ENCODE measurements at regions not wholly inside any gene's neighbourhood (a gene's known extent, or its start where the extent isn't known, plus 50 kb on each side); places are given as distances from the start of the nearest gene placed in this dataset.
"Not testable (repeated sequence)": the region's sequence is repeated elsewhere in the genome, so short reads cannot be mapped to it uniquely, and the experiment has no call there.

- in situ Hi-C loops (cut with HindIII; ENCODE audit: low pct_ligation_motif_present, low pct_unique_long_range_greater_than_20kb, low sequenced_read_pairs); DNase-seq: not testable (repeated sequence)
These were observed 54.0 kb downstream of the CYP26A1 start for GRCh38 chr10:93127642-93128215.

GRCh38 chr10:93131986-93132385 is 58.3 kb downstream of the CYP26A1 start:
- DNase-seq: no peak
- in situ Hi-C loops (cut with HindIII; ENCODE audit: low pct_ligation_motif_present, low pct_unique_long_range_greater_than_20kb, low sequenced_read_pairs): no loop called here

- no peak for DNase-seq
- in situ Hi-C loops (cut with HindIII; ENCODE audit: low pct_ligation_motif_present, low pct_unique_long_range_greater_than_20kb, low sequenced_read_pairs): no loop called here
These were observed 64.6 kb downstream of the CYP26A1 start for GRCh38 chr10:93138113-93138870.

GRCh38 chr10:93139059-93139655 is 65.5 kb downstream of the CYP26A1 start:
- DNase-seq: no peak
- in situ Hi-C loops (cut with HindIII; ENCODE audit: low pct_ligation_motif_present, low pct_unique_long_range_greater_than_20kb, low sequenced_read_pairs): no loop called here

DNA sequence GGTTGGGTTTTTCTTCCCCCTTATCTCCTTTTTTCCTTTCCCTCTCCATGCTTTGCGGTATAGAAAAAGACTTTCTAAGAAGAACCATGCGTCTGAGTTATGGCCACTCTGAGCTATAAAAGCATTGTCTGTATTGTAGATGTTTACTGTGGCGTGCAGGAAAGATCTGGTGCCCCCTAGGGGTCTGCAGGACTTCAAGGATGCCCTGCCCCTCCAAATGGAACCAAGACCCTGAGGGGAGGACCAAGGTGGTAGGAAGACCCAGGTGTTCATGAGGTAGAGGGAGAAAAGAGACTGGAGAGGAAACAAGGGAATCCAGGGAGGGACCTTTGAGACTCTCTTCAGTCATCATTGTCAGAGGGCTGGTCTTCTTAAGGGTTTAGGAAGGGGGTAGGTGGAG is 68.8 kb downstream of the CYP26A1 start:
- in situ Hi-C loops (cut with HindIII; ENCODE audit: low pct_ligation_motif_present, low pct_unique_long_range_greater_than_20kb, low sequenced_read_pairs): no loop called here
- DNase-seq: no peak

GRCh38 chr10:93143281-93143680 is 69.6 kb downstream of the CYP26A1 start:
- DNase-seq: no peak
- in situ Hi-C loops (cut with HindIII; ENCODE audit: low pct_ligation_motif_present, low pct_unique_long_range_greater_than_20kb, low sequenced_read_pairs): no loop called here

DNA sequence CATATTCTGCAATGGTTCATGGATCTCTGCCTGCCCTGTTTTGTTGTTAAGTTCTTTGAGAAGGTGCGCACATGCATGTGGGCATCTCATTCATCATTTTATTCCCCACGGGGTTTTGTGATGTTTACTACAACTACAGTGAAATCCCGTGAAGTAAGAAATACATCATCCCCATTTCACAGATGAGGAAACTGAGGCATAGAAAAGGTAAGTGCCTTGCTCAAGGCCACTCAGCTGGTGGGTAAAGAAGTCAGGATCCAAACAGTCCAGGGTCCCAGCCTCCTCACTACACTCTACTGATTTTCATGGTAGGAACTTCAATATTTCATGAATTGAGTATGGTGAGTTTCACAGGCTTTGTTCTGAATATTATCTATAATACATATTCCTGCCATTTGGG is 72.6 kb downstream of the CYP26A1 start:
- in situ Hi-C loops (cut with HindIII; ENCODE audit: low pct_ligation_motif_present, low pct_unique_long_range_greater_than_20kb, low sequenced_read_pairs): no loop called here

DNA sequence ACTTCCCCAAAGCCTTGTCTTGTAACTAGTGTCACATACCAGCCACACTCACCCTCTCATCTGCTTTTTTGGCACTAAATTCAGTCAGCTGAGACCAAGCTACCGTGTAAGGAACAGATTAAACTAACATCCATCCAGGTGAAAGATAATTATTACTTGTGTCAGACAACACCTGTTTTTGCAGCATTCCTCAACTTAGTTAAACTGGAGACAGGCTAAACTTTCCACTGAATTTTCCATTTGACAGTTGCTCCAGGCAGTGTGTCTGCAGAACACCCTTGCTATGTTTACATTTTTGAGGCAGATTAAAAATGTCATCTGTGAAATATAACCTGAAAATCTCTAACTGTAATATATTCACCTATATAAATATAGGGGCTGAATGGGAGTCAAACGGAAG is 73.6 kb downstream of the CYP26A1 start:
- no peak for DNase-seq

More for the DNA sequence above, 72.6 kb downstream of the CYP26A1 start:
- DNase-seq: no peak

DNA sequence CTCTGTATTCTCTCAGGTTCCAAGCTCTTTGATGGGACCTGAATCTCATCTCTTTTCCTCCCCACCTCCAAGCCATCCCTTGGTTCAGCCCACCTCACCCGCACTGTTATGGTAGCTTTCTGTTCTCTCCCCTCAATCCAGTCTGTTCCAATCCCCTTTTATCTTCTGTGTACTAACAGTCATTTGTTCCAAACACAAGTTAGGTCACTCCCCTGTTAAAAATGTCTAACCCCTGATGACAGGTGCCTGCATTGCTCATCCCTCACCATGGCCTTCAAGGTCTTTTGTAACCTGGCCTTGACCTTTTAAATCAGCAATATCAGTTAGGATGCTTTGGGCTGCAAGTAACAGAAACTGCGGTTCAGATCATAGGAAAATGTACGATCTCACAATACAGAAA is 74.8 kb downstream of the CYP26A1 start:
- in situ Hi-C loops (cut with HindIII; ENCODE audit: low pct_ligation_motif_present, low pct_unique_long_range_greater_than_20kb, low sequenced_read_pairs): no loop called here
- no peak for DNase-seq

More for the DNA sequence above, 73.6 kb downstream of the CYP26A1 start:
- in situ Hi-C loops (cut with HindIII; ENCODE audit: low pct_ligation_motif_present, low pct_unique_long_range_greater_than_20kb, low sequenced_read_pairs): no loop called here

- no peak for DNase-seq
- in situ Hi-C loops (cut with HindIII; ENCODE audit: low pct_ligation_motif_present, low pct_unique_long_range_greater_than_20kb, low sequenced_read_pairs): no loop called here
These were observed 76.1 kb downstream of the CYP26A1 start for GRCh38 chr10:93149761-93150160.

GRCh38 chr10:93150289-93150688 is 76.6 kb downstream of the CYP26A1 start:
- no peak for DNase-seq
- in situ Hi-C loops (cut with HindIII; ENCODE audit: low pct_ligation_motif_present, low pct_unique_long_range_greater_than_20kb, low sequenced_read_pairs): no loop called here

DNA sequence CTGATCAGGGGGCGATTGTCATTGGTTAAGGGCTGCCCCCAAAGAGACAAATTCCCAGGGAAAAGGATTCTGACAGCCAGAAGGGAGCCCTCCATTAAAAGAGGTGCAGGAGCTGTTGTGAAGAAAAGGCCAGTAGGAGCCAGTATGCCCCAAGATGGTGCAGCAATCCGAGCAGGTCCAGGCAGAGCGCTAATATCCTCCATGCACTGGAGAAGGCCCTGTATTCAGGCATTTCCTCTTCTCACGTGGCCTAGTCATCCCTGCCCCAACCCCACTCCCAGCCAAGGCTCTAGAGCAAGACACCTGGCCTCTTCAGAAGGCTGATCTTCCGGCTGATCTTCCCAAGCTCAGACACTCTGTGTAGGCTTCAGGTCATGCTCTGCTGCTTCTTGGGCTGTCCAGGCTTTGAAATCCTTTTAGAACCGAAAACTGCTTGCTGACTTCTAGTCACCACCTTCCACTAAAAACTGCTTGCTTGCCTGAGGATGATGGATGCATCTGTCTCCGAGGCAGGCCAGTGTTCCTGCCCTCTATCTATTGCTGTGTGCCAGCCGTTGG is 77.4 kb downstream of the CYP26A1 start:
- DNase-seq: no peak
- in situ Hi-C loops (cut with HindIII; ENCODE audit: low pct_ligation_motif_present, low pct_unique_long_range_greater_than_20kb, low sequenced_read_pairs): no loop called here

- peak; percentile 26 for DNase-seq
These were observed 78.4 kb downstream of the CYP26A1 start for GRCh38 chr10:93152136-93152535.

GRCh38 chr10:93154531-93154930 is 80.8 kb downstream of the CYP26A1 start:
- no peak for DNase-seq
- in situ Hi-C loops (cut with HindIII; ENCODE audit: low pct_ligation_motif_present, low pct_unique_long_range_greater_than_20kb, low sequenced_read_pairs): no loop called here

More at GRCh38 chr10:93152136-93152535, 78.4 kb downstream of the CYP26A1 start:
- in situ Hi-C loops (cut with HindIII; ENCODE audit: low pct_ligation_motif_present, low pct_unique_long_range_greater_than_20kb, low sequenced_read_pairs): no loop called here

- in situ Hi-C loops (cut with HindIII; ENCODE audit: low pct_ligation_motif_present, low pct_unique_long_range_greater_than_20kb, low sequenced_read_pairs): no loop called here
- DNase-seq: no peak
These were observed 86.4 kb downstream of the CYP26A1 start for GRCh38 chr10:93160140-93160539.

DNA sequence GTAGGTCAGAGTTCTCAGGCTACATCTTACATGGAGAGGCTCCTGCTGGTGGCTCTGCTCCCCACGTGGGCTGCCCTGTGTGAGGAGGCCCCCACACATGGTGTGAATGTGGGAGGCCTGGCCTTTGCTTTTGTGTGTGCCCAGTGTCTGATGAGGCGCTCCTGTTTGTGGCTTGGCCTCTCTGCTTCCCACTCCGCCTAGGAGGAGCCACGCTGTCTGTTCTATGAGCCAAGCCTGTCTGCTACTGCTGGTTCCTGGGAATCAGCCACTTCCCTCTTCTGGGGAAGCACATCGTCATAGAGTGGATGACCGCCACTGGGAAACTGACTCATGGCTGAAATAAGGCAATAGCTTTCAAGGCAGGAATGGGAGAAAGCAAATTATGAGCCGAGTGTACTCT is 87.1 kb downstream of the CYP26A1 start:
- in situ Hi-C loops (cut with HindIII; ENCODE audit: low pct_ligation_motif_present, low pct_unique_long_range_greater_than_20kb, low sequenced_read_pairs): no loop called here
- no peak for DNase-seq

GRCh38 chr10:93165367-93165766 is 91.7 kb downstream of the CYP26A1 start:
- in situ Hi-C loops (cut with HindIII; ENCODE audit: low pct_ligation_motif_present, low pct_unique_long_range_greater_than_20kb, low sequenced_read_pairs): no loop called here

DNA sequence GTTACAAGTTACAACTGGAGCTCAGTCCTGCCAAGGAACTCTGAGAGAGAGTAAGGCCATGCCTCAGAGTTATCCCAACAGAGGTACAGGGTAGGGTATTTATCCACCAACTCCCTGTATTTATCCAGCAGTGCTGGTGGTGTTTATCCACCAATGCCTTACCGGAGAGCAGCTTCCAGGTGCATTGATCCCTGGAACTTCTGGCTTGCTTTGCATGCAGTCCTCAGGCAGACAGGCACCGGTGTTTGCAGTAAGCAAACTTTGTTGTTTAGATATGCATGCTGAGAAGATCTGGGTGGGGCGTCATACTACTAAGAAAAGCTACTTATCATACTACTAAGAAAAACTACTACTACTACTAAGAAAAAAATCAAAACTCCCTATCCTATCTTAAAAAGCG is 92.4 kb downstream of the CYP26A1 start:
- in situ Hi-C loops (cut with HindIII; ENCODE audit: low pct_ligation_motif_present, low pct_unique_long_range_greater_than_20kb, low sequenced_read_pairs): no loop called here
- no peak for DNase-seq

More at GRCh38 chr10:93165367-93165766, 91.7 kb downstream of the CYP26A1 start:
- DNase-seq: no peak

DNA sequence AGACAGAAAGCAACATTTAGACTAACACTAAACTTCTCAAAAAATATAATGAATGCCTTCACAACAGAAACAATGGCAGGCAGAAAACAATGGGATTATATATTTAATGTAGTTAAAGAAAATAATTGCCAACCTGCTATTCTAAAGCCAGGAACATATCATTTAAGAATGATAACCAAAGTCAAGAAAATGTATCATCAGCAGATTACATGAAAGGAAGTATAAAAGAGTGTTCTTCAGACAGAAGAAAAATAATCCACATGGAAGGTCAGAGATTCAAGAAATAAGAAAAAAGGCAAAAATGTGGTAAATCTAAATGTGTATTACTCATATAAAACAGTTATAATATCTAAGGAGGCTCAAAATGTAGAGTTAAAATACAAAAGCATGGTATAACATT is 98.1 kb downstream of the CYP26A1 start:
- no peak for DNase-seq
- in situ Hi-C loops (cut with HindIII; ENCODE audit: low pct_ligation_motif_present, low pct_unique_long_range_greater_than_20kb, low sequenced_read_pairs): no loop called here
